IMR-90 (cell line): ENCODE measurements at regions not wholly inside any gene's neighbourhood (a gene's known extent, or its start where the extent isn't known, plus 50 kb on each side); places are given as distances from the start of the nearest gene placed in this dataset.

Source experiments
- ATAC-seq: fragments of 200-7000 bp; cut with Tn5 transposase; 2 replicates; pipeline ENCODE4 v1.9.1; 2020; ENCODE audit warnings: low read depth, mild to moderate bottlenecking, moderate library complexity
- BruUV-seq: library from RNA; stranded (reverse); fragments of 400-500 nt; replicated peaks from 2 replicates; lab custom pipeline; 2021; lab: Mats Ljungman, UMichigan
- CTCF ChIA-PET: fragments of 300-600 bp; formaldehyde crosslinking; extraction: SDS; loops from one replicate; lab custom pipeline; 2021; ENCODE audit warnings: antibody characterized with exemption; lab: Yijun Ruan, JAX
- POLR2A ChIA-PET: fragments of 300-600 bp; sonication (Branson Sonifier 250); formaldehyde crosslinking; loops from one replicate; lab custom pipeline; 2022; ENCODE audit warnings: antibody characterized with exemption; ENCODE audit not compliant: unreplicated experiment; lab: Charles Lee
- DNase-seq: peaks from one replicate; pipeline ENCODE4 v3.0.0; 2013
- H2AFZ ChIP-seq: replicated peaks from 2 replicates; pipeline ENCODE3; 2013; ENCODE audit warnings: low read length, mild to moderate bottlenecking; ENCODE audit not compliant: poor library complexity
- H2AK5ac ChIP-seq: 2 replicates; pipeline ENCODE4 v1.6.1; 2013; ENCODE audit warnings: low read depth, low read length, inconsistent platforms
- H2AK9ac ChIP-seq: replicated peaks from 2 replicates; pipeline ENCODE3; 2013; ENCODE audit warnings: mild to moderate bottlenecking, low read depth, low read length, moderate library complexity; ENCODE audit not compliant: poor library complexity
- H2BK120ac ChIP-seq: 2 replicates; pipeline ENCODE4 v1.6.1; 2013; ENCODE audit warnings: low read depth, low read length, inconsistent platforms
- H2BK15ac ChIP-seq: 3 replicates; pipeline ENCODE4 v1.6.1; 2013; ENCODE audit warnings: low read depth, low read length, inconsistent platforms
- H2BK20ac ChIP-seq: 2 replicates; pipeline ENCODE4 v1.6.1; 2013; ENCODE audit warnings: low read depth, mild to moderate bottlenecking, inconsistent platforms, low read length, moderate library complexity
- H2BK5ac ChIP-seq: 2 replicates; pipeline ENCODE4 v1.6.1; 2013; ENCODE audit warnings: mild to moderate bottlenecking, low read depth, low read length, inconsistent platforms; ENCODE audit not compliant: poor library complexity, severe bottlenecking
- H3K14ac ChIP-seq: replicated peaks from 2 replicates; pipeline ENCODE4 v1.6.1; 2013; ENCODE audit warnings: low read depth, low read length, inconsistent platforms
- H3K18ac ChIP-seq: 2 replicates; pipeline ENCODE4 v1.6.1; 2013; ENCODE audit warnings: low read depth, low read length, control low read depth
- H3K23ac ChIP-seq: 2 replicates; pipeline ENCODE4 v1.6.1; 2013; ENCODE audit warnings: low read depth, low read length, inconsistent platforms
- H3K27ac ChIP-seq: 2 replicates; pipeline ENCODE4 v1.5.1; 2013; ENCODE audit warnings: mild to moderate bottlenecking, control low read depth, low read length; ENCODE audit not compliant: insufficient read depth
- H3K27me3 ChIP-seq: 2 replicates; pipeline ENCODE4 v1.6.1; 2013; ENCODE audit warnings: low read length; ENCODE audit not compliant: control insufficient read depth, insufficient read depth
- H3K36me3 ChIP-seq: 2 replicates; pipeline ENCODE4 v1.6.1; 2013; ENCODE audit warnings: low read length, mixed read lengths; ENCODE audit not compliant: control insufficient read depth, insufficient read depth
- H3K4ac ChIP-seq: 2 replicates; pipeline ENCODE4 v1.6.1; 2013; ENCODE audit warnings: low read depth, low read length, inconsistent platforms
- H3K4me1 ChIP-seq: 2 replicates; pipeline ENCODE4 v1.6.1; 2013; ENCODE audit warnings: low read length, mixed read lengths; ENCODE audit not compliant: control insufficient read depth, insufficient read depth
- H3K4me2 ChIP-seq: 2 replicates; pipeline ENCODE4 v1.6.1; 2013; ENCODE audit warnings: low read depth, mild to moderate bottlenecking, control low read depth, low read length, moderate library complexity
- H3K4me3 ChIP-seq: 2 replicates; pipeline ENCODE4 v1.5.1; 2013; ENCODE audit warnings: low read depth, mild to moderate bottlenecking, control low read depth, low read length, moderate library complexity; ENCODE audit not compliant: insufficient read depth
- H3K56ac ChIP-seq: 2 replicates; pipeline ENCODE4 v1.6.1; 2013; ENCODE audit warnings: low read length, inconsistent platforms; ENCODE audit not compliant: insufficient read depth; ENCODE audit errors: extremely low read depth
- H3K79me1 ChIP-seq, 2 experiments: 2 replicates each; pipeline ENCODE4 v1.6.1; 2013; ENCODE audit warnings: low read length in 2 of 2, inconsistent platforms in 1 of 2, low read depth in 1 of 2
- H3K9ac ChIP-seq: 2 replicates; pipeline ENCODE4 v1.6.1; 2013; ENCODE audit warnings: low read depth, low read length, control low read depth
- H3K9me1 ChIP-seq: 2 replicates; pipeline ENCODE4 v1.6.1; 2013; ENCODE audit warnings: low read length, inconsistent platforms; ENCODE audit not compliant: insufficient read depth
- H3K9me3 ChIP-seq: 2 replicates; pipeline ENCODE4 v1.6.1; 2013; ENCODE audit warnings: low read length; ENCODE audit not compliant: control insufficient read depth, insufficient read depth
- H4K20me1 ChIP-seq: 2 replicates; pipeline ENCODE4 v1.6.1; 2013; ENCODE audit warnings: low read length, inconsistent platforms; ENCODE audit not compliant: insufficient read depth
- H4K5ac ChIP-seq: 2 replicates; pipeline ENCODE4 v1.6.1; 2013; ENCODE audit warnings: mild to moderate bottlenecking, low read depth, low read length, control low read depth
- H4K8ac ChIP-seq, 2 experiments: 2 replicates each; pipeline ENCODE4 v1.6.1; 2013; ENCODE audit warnings: low read depth in 2 of 2, low read length in 2 of 2, control low read depth in 1 of 2, inconsistent platforms in 1 of 2
- H4K91ac ChIP-seq: 2 replicates; pipeline ENCODE4 v1.6.1; 2013; ENCODE audit warnings: low read depth, low read length, inconsistent platforms; ENCODE audit not compliant: insufficient read depth
- CEBPB ChIP-seq: IDR thresholded peaks from 2 replicates; pipeline ENCODE4 v1.6.1; 2012; ENCODE audit warnings: low read depth, low read length, improper control_type of control experiment
- MXI1 ChIP-seq: IDR thresholded peaks from 2 replicates; pipeline ENCODE4 v1.6.1; 2012; ENCODE audit warnings: low read depth, mild to moderate bottlenecking, low read length, moderate library complexity, borderline replicate concordance
- RCOR1 ChIP-seq: IDR thresholded peaks from 2 replicates; pipeline ENCODE4 v1.6.1; 2012; ENCODE audit warnings: mild to moderate bottlenecking, low read length, improper control_type of control experiment; ENCODE audit not compliant: insufficient replicate concordance
- RFX5 ChIP-seq: IDR thresholded peaks from 2 replicates; pipeline ENCODE4 v1.8.0; 2012; ENCODE audit warnings: low read depth, mild to moderate bottlenecking, low read length, moderate library complexity
- WGBS, 2 experiments: methylation state at CpG; one replicate each; pipeline versions ENCODE4 v1.1.5 to v1.1.7; 2013; ENCODE audit warnings: missing lambda C conversion rate in 2 of 2; ENCODE audit not compliant: insufficient read length in 1 of 2; ENCODE audit errors: extremely low coverage in 2 of 2; 5-methylcytosine and 5-hydroxymethylcytosine counted together
- dilution Hi-C: fragments of 300-500 bp; cut with HindIII; formaldehyde crosslinking; loops from one replicate; pipeline ENCODE4 v1.14.3; 2018; ENCODE audit warnings: low sequenced_read_pairs; ENCODE audit not compliant: unreplicated experiment
- in situ Hi-C: fragments of 300-500 bp; cut with MboI; formaldehyde crosslinking; loops from 3 replicates; pipeline ENCODE4 v1.14.3; 2019; ENCODE audit warnings: low sequenced_read_pairs, inconsistent platforms, mixed read lengths
- intact Hi-C: fragments of 100-400 bp; cut with micrococcal nuclease; formaldehyde crosslinking; loops from 2 replicates; pipeline ENCODE4 v1.10.0; 2022

GRCh38 chr4:164441109-164441508 lies 312.8 kb upstream of the SMIM31 start:
- Histone ChIP-seq H3K79me1 (no peaks in the 10 kb centered on the region), H4K5ac (no peak overlapping the region), H3K14ac (no peak overlapping the region), H3K18ac (no peak overlapping the region), H2AK9ac (no peak overlapping the region), H2AK5ac (no peak overlapping the region), H3K23ac (no peak overlapping the region), H3K27ac (no peak overlapping the region), H2BK15ac (no peak overlapping the region), H3K9me3 (peaks cover 4% of the 10 kb centered on the region), H2AFZ (no peak overlapping the region), H2BK5ac (no peak overlapping the region), H3K27me3 (no peaks in the 10 kb centered on the region), H3K9ac (no peak overlapping the region), H3K4me2 (no peak overlapping the region), H3K4ac (no peak overlapping the region), H3K56ac (no peak overlapping the region), H3K4me1 (no peaks in the 10 kb centered on the region), H2BK20ac (no peak overlapping the region), H2BK120ac (no peak overlapping the region), H3K4me3 (no peak overlapping the region), H4K91ac (no peak overlapping the region), H3K36me3 (no peaks in the 10 kb centered on the region), H4K20me1 (no peaks in the 10 kb centered on the region), H4K8ac (no peak overlapping the region), H3K9me1 (no peaks in the 10 kb centered on the region)
- in situ Hi-C loops (no loop called here), dilution Hi-C loops (no loop called here), intact Hi-C loops (no loop called here)
- DNase-seq (no peak), ATAC-seq (no peak)
- ChIA-PET POLR2A (no interaction called here), CTCF (no interaction called here)
- TF ChIP-seq RFX5 (no peak), RCOR1 (no peak), CEBPB (no peak), MXI1 (no peak)
- BruUV-seq, result no TSS peak
- no CpG with 5 or more reads among the region's 1 CpG for WGBS, 2 experiments
